ENCODE measurements at regions not wholly inside any gene's neighbourhood (a gene's known extent, or its start where the extent isn't known, plus 50 kb on each side); places are given as distances from the start of the nearest gene placed in this dataset.
A peak's percentile ranks its signal among the peaks of the same experiment; 100 is the strongest.

- Histone ChIP-seq H3K9ac (no peak overlapping the region), H3K9me3 (no peaks in the 10 kb centered on the region)
Measured at GRCh38 chrX:147739196-147739595, 172.5 kb upstream of the FMR1 start.

DNA sequence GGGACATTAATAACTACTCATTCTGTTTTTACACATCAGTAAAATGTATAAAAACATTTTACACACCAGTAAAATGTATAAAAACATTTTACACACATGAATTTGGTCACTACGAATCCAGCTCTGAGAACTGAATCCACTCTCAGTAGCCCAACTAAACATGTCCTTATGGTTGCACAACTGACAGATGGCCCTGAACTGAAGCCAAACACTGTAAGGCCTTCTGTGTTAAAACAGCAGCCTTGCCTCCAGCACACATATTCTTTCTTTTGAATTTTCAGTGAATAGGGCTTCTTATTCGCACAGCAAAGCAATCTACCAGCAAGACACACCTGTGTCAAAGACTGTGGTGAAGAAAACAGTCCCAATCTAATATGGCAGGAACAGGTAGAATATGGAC lies 169.9 kb upstream of the FMR1 start:
- no peak overlapping the region for H3K27ac ChIP-seq
- no peak for TF ChIP-seq Cebpa-rat (IDR thresholded peaks at IDR 0.05)
- peaks cover 7% of the 10 kb centered on the region for H3K4me1 ChIP-seq
- peaks cover 60% of the 10 kb centered on the region for H3K27me3 ChIP-seq
- H3K4me3 ChIP-seq, result no peak overlapping the region
- H4K20me1 ChIP-seq, result no peaks in the 10 kb centered on the region
- H3K9ac ChIP-seq, result no peak overlapping the region
- no peak overlapping the region for H3K4me2 ChIP-seq
- H3K9me3 ChIP-seq, result no peaks in the 10 kb centered on the region
- H3K36me3 ChIP-seq, result no peaks in the 10 kb centered on the region

More at GRCh38 chrX:147739196-147739595, 172.5 kb upstream of the FMR1 start:
- Histone ChIP-seq H3K27me3 (peaks cover 43% of the 10 kb centered on the region), H3K4me2 (no peak overlapping the region), H3K4me1 (peaks cover 7% of the 10 kb centered on the region), H3K36me3 (no peaks in the 10 kb centered on the region), H3K27ac (no peak overlapping the region), H3K4me3 (no peak overlapping the region), H4K20me1 (no peaks in the 10 kb centered on the region)
- TF ChIP-seq Cebpa-rat (IDR thresholded peaks at IDR 0.05), result no peak

GRCh38 chrX:147749308-147749707 lies 162.4 kb upstream of the FMR1 start:
- Histone ChIP-seq H3K9me3 (no peaks in the 10 kb centered on the region), H3K9ac (no peak overlapping the region), H3K27me3 (peaks cover 80% of the 10 kb centered on the region), H3K36me3 (no peaks in the 10 kb centered on the region), H3K4me2 (peak overlapping the region; percentile 46; the same call in 1 of the 2 replicates), H3K4me1 (peaks cover 16% of the 10 kb centered on the region), H3K4me3 (no peak overlapping the region), H4K20me1 (no peaks in the 10 kb centered on the region), H3K27ac (no peak overlapping the region)
- no peak for TF ChIP-seq Cebpa-rat (IDR thresholded peaks at IDR 0.05)

GRCh38 chrX:147757750-147758149 lies 154.0 kb upstream of the FMR1 start:
- Histone ChIP-seq H3K4me2 (no peak overlapping the region), H3K27ac (no peak overlapping the region), H3K9me3 (no peaks in the 10 kb centered on the region), H3K27me3 (peaks cover 83% of the 10 kb centered on the region), H3K4me3 (no peak overlapping the region), H3K9ac (no peak overlapping the region), H4K20me1 (no peaks in the 10 kb centered on the region), H3K4me1 (no peaks in the 10 kb centered on the region), H3K36me3 (no peaks in the 10 kb centered on the region)
- TF ChIP-seq Cebpa-rat (IDR thresholded peaks at IDR 0.05), result no peak

- Histone ChIP-seq H3K36me3 (no peaks in the 10 kb centered on the region), H3K9ac (no peak overlapping the region)
Measured at GRCh38 chrX:147763131-147763530, 148.6 kb upstream of the FMR1 start.

GRCh38 chrX:147764868-147765267 lies 146.9 kb upstream of the FMR1 start:
- Histone ChIP-seq H3K4me2 (no peak overlapping the region), H3K4me3 (no peak overlapping the region), H3K9ac (no peak overlapping the region), H3K4me1 (no peaks in the 10 kb centered on the region), H3K27ac (no peak overlapping the region), H3K27me3 (peaks cover 69% of the 10 kb centered on the region), H3K9me3 (no peaks in the 10 kb centered on the region), H3K36me3 (no peaks in the 10 kb centered on the region), H4K20me1 (no peaks in the 10 kb centered on the region)
- no peak for TF ChIP-seq Cebpa-rat (IDR thresholded peaks at IDR 0.05)

More at GRCh38 chrX:147763131-147763530, 148.6 kb upstream of the FMR1 start:
- H3K4me2 ChIP-seq, result no peak overlapping the region
- TF ChIP-seq Cebpa-rat (IDR thresholded peaks at IDR 0.05), result no peak
- H3K9me3 ChIP-seq, result no peaks in the 10 kb centered on the region
- H3K27ac ChIP-seq, result no peak overlapping the region
- no peak overlapping the region for H3K4me3 ChIP-seq
- no peaks in the 10 kb centered on the region for H3K4me1 ChIP-seq
- H3K27me3 ChIP-seq, result peaks cover 76% of the 10 kb centered on the region
- no peaks in the 10 kb centered on the region for H4K20me1 ChIP-seq

DNA sequence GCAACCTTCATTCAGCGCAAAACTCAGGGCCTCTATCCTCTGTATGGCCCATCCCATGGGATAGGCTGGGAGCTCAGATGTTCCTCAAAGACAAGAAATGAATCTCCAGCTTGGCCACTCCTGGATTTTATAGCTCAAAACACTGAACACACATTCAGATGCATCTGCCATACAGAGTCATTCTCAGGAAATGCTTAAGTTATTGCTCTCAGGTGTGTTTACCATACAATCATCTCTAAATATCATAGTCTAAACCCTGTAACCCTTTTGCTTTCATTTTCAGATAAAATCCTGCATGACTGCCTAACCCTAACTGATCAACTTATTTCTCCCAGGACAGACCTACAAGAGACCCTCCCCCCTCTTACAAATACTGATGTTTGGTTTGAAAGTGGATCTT lies 140.9 kb upstream of the FMR1 start:
- H3K36me3 ChIP-seq, result no peaks in the 10 kb centered on the region
- no peak overlapping the region for H3K4me2 ChIP-seq
- peaks cover 68% of the 10 kb centered on the region for H3K27me3 ChIP-seq
- no peak overlapping the region for H3K9ac ChIP-seq
- H3K27ac ChIP-seq, result no peak overlapping the region
- no peak overlapping the region for H3K4me3 ChIP-seq
- no peaks in the 10 kb centered on the region for H4K20me1 ChIP-seq
- H3K9me3 ChIP-seq, result no peaks in the 10 kb centered on the region
- H3K4me1 ChIP-seq, result no peaks in the 10 kb centered on the region
- no peak for TF ChIP-seq Cebpa-rat (IDR thresholded peaks at IDR 0.05)

GRCh38 chrX:147776988-147777387 lies 134.7 kb upstream of the FMR1 start:
- no peak overlapping the region for H3K27ac ChIP-seq
- H4K20me1 ChIP-seq, result no peaks in the 10 kb centered on the region
- H3K9ac ChIP-seq, result no peak overlapping the region
- H3K4me3 ChIP-seq, result no peak overlapping the region
- H3K4me2 ChIP-seq, result no peak overlapping the region
- H3K27me3 ChIP-seq, result peaks cover 74% of the 10 kb centered on the region
- H3K36me3 ChIP-seq, result no peaks in the 10 kb centered on the region
- TF ChIP-seq Cebpa-rat (IDR thresholded peaks at IDR 0.05), result no peak
- H3K9me3 ChIP-seq, result no peaks in the 10 kb centered on the region
- no peaks in the 10 kb centered on the region for H3K4me1 ChIP-seq

DNA sequence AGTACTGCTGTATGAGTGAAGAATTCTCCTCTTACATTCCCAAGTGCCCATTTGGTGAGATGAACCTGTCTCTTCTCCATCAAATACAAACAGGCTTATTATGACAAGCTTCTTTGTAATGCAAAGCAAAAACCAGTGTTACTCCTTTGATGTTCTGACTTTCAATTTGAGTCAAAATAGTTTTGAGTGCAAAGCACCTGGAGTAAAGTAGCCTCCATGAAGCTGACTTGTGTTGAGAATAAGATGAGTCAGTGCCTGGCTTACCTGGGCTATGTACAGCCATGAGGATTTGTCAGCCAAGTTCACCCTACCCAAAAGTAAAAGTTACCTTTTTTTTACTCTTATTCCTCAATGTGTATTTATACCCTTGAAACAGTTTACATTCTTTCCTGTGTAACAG lies 132.5 kb upstream of the FMR1 start:
- no peaks in the 10 kb centered on the region for H3K4me1 ChIP-seq
- H3K4me2 ChIP-seq, result no peak overlapping the region
- no peak overlapping the region for H3K4me3 ChIP-seq
- no peaks in the 10 kb centered on the region for H4K20me1 ChIP-seq
- no peak overlapping the region for H3K27ac ChIP-seq
- H3K9me3 ChIP-seq, result no peaks in the 10 kb centered on the region
- TF ChIP-seq Cebpa-rat (IDR thresholded peaks at IDR 0.05), result no peak
- no peaks in the 10 kb centered on the region for H3K36me3 ChIP-seq
- H3K9ac ChIP-seq, result no peak overlapping the region
- H3K27me3 ChIP-seq, result peaks cover 68% of the 10 kb centered on the region

GRCh38 chrX:147781844-147782243 lies 129.9 kb upstream of the FMR1 start:
- no peak for TF ChIP-seq Cebpa-rat (IDR thresholded peaks at IDR 0.05)
- Histone ChIP-seq H3K27me3 (peaks cover 52% of the 10 kb centered on the region), H3K4me3 (no peak overlapping the region), H3K9ac (no peak overlapping the region), H4K20me1 (no peaks in the 10 kb centered on the region), H3K27ac (no peak overlapping the region), H3K9me3 (no peaks in the 10 kb centered on the region), H3K4me1 (no peaks in the 10 kb centered on the region), H3K36me3 (no peaks in the 10 kb centered on the region), H3K4me2 (no peak overlapping the region)

All from BLaER1 (cell line).